GM12891 (cell line): ENCODE measurements at regions not wholly inside any gene's neighbourhood (a gene's known extent, or its start where the extent isn't known, plus 50 kb on each side); places are given as distances from the start of the nearest gene placed in this dataset.

Experiments used
- POLR2A ChIP-seq: IDR thresholded peaks from 2 replicates; pipeline ENCODE4 v1.6.1; 2011; ENCODE audit warnings: low read depth, low read length, control low read depth
- POLR2AphosphoS5 ChIP-seq: IDR thresholded peaks from 2 replicates; pipeline ENCODE4 v1.6.1; 2011; ENCODE audit warnings: low read depth, low read length, control low read depth
- SPI1 ChIP-seq: IDR thresholded peaks from 2 replicates; pipeline ENCODE4 v1.6.1; 2011; ENCODE audit warnings: low read depth, low read length, control low read depth
- TAF1 ChIP-seq: IDR thresholded peaks from 2 replicates; pipeline ENCODE4 v1.6.1; 2011; ENCODE audit warnings: low read depth, low read length, control low read depth

DNA sequence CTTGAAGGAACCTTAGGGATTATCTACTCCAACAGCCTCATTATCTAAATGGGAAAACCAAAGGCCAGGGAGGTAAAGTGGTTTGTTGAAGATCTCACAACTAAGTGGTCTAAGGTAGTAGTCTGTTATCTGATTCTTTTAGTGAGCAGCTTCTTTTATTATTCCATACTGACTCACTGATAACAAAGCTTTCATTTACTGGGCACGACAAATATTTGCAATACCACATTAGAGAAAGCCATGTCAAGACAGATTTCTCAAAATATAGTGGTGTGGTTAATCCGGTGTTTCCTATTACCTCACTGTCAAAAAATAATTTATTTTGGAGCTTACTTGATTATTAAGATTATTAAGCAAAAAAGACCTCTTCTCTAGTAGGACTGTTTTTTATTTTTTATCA lies 369.1 kb downstream of the S1PR1 start:
- TF ChIP-seq POLR2AphosphoS5 = no peak
- no peak for TF ChIP-seq TAF1
- no peak for TF ChIP-seq SPI1
- no peak for TF ChIP-seq POLR2A
